MCF 10A (cell line): ENCODE measurements at regions not wholly inside any gene's neighbourhood (a gene's known extent, or its start where the extent isn't known, plus 50 kb on each side); places are given as distances from the start of the nearest gene placed in this dataset.
"Not testable (repeated sequence)": the region's sequence is repeated elsewhere in the genome, so short reads cannot be mapped to it uniquely, and the experiment has no call there.

ENCODE experiments used
- BruUV-seq: library from RNA; stranded (reverse); fragments of 400-500 nt; replicated peaks from 2 replicates; lab custom pipeline; 2021; lab: Mats Ljungman, UMichigan
- CTCF ChIA-PET: fragments of 300-600 bp; sonication (Branson Sonifier 250); formaldehyde crosslinking; extraction: SDS; loops from one replicate; lab custom pipeline; 2021; ENCODE audit warnings: antibody characterized with exemption, inconsistent platforms; lab: Yijun Ruan, JAX
- POLR2A ChIA-PET: fragments of 300-600, 350-650 bp; sonication (Branson Sonifier 250); formaldehyde crosslinking; extraction: SDS; loops from one replicate; lab custom pipeline; 2020; ENCODE audit warnings: antibody characterized with exemption, inconsistent platforms; lab: Yijun Ruan, JAX
- DNase-seq: peaks from one replicate; pipeline ENCODE4 v3.0.0-alpha.2; 2018; ENCODE audit not compliant: unreplicated experiment
- H3K27ac Mint-ChIP-seq: one replicate; pipeline ENCODE4 v1.8.0; 2022; ENCODE audit warnings: mild to moderate bottlenecking, low read depth, mixed read lengths; ENCODE audit not compliant: unreplicated experiment
- H3K27me3 Mint-ChIP-seq: one replicate; pipeline ENCODE4 v1.8.0; 2022; ENCODE audit warnings: mixed read lengths; ENCODE audit not compliant: insufficient read depth, unreplicated experiment
- H3K36me3 Mint-ChIP-seq: one replicate; pipeline ENCODE4 v1.8.0; 2022; ENCODE audit warnings: mild to moderate bottlenecking, moderate library complexity, mixed read lengths; ENCODE audit not compliant: insufficient read depth, unreplicated experiment
- H3K4me1 Mint-ChIP-seq: one replicate; pipeline ENCODE4 v1.8.0; 2022; ENCODE audit warnings: mixed read lengths; ENCODE audit not compliant: insufficient read depth, unreplicated experiment
- H3K4me3 Mint-ChIP-seq: one replicate; pipeline ENCODE4 v1.8.0; 2022; ENCODE audit warnings: mild to moderate bottlenecking, moderate library complexity, mixed read lengths; ENCODE audit not compliant: unreplicated experiment
- H3K9me3 Mint-ChIP-seq: one replicate; pipeline ENCODE4 v1.8.0; 2022; ENCODE audit warnings: mixed read lengths; ENCODE audit not compliant: unreplicated experiment
- intact Hi-C: fragments of 100-400 bp; cut with micrococcal nuclease; formaldehyde crosslinking; loops from 2 replicates; pipeline ENCODE4 v1.14.1; 2022
- TF ChIP-seq, protein P1 (sequence below): fragments of 200-600 bp; IDR thresholded peaks from one replicate; pipeline ENCODE4 v1.8.0; 2022; ENCODE audit warnings: antibody characterized with exemption, mild to moderate bottlenecking; ENCODE audit not compliant: unreplicated experiment

GRCh38 chr3:13186435-13186815 is 113.2 kb upstream of the IQSEC1 start:
- intact Hi-C loops = no loop called here
- CTCF ChIA-PET = no interaction called here
- Mint-ChIP-seq H3K4me1 (peaks cover 7% of the 10 kb centered on the region), H3K27me3 (no peaks in the 10 kb centered on the region), H3K9me3 (no peaks in the 10 kb centered on the region), H3K27ac (no peak overlapping the region), H3K4me3 (no peak overlapping the region), H3K36me3 (no peaks in the 10 kb centered on the region)
- POLR2A ChIA-PET = interaction anchor here (0.5 kb wide), 1 partner anchor 293 kb away, joined by 4 read pairs; the partner anchor contains the start of gene HDAC11
- no TSS peak for BruUV-seq
- DNase-seq = no peak
- TF ChIP-seq, protein P1, sequence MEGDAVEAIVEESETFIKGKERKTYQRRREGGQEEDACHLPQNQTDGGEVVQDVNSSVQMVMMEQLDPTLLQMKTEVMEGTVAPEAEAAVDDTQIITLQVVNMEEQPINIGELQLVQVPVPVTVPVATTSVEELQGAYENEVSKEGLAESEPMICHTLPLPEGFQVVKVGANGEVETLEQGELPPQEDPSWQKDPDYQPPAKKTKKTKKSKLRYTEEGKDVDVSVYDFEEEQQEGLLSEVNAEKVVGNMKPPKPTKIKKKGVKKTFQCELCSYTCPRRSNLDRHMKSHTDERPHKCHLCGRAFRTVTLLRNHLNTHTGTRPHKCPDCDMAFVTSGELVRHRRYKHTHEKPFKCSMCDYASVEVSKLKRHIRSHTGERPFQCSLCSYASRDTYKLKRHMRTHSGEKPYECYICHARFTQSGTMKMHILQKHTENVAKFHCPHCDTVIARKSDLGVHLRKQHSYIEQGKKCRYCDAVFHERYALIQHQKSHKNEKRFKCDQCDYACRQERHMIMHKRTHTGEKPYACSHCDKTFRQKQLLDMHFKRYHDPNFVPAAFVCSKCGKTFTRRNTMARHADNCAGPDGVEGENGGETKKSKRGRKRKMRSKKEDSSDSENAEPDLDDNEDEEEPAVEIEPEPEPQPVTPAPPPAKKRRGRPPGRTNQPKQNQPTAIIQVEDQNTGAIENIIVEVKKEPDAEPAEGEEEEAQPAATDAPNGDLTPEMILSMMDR = no peak

DNA sequence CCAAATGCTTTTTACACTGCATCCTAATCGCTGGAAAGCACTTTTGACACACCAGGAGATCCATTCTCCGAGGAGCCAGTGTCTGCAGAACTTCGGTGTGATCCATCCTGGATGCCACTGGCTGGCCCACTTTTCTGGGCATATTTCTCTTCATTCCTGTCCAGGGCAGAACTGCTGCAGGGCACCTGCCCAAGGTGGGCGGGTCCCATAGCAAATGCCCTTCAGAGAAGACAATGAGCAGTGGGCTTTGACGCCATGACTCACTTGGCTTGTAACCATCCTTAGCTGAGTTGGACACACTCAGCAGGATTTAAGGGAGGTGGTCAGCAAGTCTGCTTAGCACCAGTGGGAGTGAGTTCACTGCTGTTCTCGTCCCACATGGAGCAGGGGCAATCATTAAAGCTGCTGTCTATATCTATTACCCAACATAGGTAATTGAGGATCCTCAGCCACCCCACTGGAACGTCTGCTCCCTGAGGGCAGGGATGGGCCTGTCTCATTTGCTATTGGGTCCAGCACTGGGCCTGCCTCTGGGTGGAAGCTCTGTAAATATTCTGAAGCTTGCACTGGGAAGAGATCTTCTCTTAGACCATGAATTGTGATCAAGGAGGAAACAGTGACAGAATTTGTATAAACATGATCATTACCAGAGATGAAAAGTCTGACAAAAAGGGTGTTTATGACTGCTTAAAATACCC is 112.7 kb upstream of the IQSEC1 start:
- POLR2A ChIA-PET = interaction anchor here (0.5 to 0.6 kb wide), 2 partner anchors 294 to 1828 kb away, joined by 3 to 4 read pairs; partner anchors contain the start of gene HDAC11

DNA sequence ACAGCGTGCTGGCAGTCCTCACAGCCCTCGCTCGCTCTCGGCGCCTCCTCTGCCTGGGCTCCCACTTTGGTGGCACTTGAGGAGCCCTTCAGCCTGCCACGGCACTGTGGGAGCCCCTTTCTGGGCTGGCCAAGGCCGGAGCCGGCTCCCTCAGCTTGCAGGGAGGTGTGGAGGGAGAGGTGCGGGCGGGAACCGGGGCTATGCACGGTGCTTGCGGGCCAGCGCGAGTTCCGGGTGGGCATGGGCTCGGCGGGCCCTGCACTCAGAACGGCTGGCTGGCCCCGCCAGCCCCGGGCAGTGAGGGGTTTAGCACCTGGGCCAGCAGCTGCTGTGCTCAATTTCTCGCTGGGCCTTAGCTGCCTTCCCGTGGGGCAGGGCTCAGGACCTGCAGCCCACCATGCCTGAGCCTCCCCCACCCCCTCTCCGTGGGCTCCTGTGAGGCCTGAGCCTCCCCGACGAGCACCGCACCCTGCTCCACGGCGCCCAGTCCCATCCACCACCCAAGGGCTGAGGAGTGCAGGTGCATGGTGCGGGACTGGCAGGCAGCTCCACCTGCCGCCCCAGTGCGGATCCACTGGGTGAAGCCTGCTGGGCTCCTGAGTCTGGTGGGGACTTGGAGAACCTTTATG is 106.5 kb upstream of the IQSEC1 start:
- H3K27ac Mint-ChIP-seq, intact Hi-C loops, POLR2A ChIA-PET, H3K4me1 Mint-ChIP-seq, H3K36me3 Mint-ChIP-seq, DNase-seq, CTCF ChIA-PET, BruUV-seq, H3K4me3 Mint-ChIP-seq: not testable (repeated sequence)
- Mint-ChIP-seq H3K27me3 (peaks cover 14% of the 10 kb centered on the region), H3K9me3 (peaks cover 23% of the 10 kb centered on the region)

More for the DNA sequence above, 112.7 kb upstream of the IQSEC1 start:
- TF ChIP-seq, protein P1 = no peak
- Mint-ChIP-seq H3K4me1 (peaks cover 7% of the 10 kb centered on the region), H3K27me3 (no peaks in the 10 kb centered on the region), H3K27ac (no peak overlapping the region), H3K9me3 (no peaks in the 10 kb centered on the region), H3K36me3 (no peaks in the 10 kb centered on the region), H3K4me3 (no peak overlapping the region)
- CTCF ChIA-PET = interaction anchor here (0.7 to 1.0 kb wide), 2 partner anchors 70 to 102 kb away, joined by 3 read pairs; no protein-coding TSS in a partner anchor
- intact Hi-C loops = no loop called here
- DNase-seq = no peak
- BruUV-seq = no TSS peak

DNA sequence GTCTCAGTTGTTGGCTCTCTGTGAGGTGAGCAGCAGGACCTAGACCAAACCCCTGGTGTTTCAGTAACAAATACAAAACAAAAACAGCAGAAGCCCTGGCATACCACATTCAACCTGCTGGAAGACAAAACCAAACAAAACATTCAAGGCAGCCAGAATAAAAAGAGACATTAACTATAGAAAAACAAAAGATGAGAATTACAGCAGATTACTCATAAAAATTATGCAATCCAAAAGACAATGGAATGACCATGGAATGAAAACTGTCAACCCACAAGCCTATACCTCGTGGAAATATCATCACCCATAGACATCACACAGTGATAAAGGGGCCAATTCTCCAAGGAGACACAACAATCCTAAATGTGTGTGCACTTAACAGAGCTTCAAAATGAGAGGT is 106.0 kb upstream of the IQSEC1 start:
- ChIA-PET POLR2A (no interaction called here), CTCF (no interaction called here)
- no peaks in the 10 kb centered on the region for H3K36me3 Mint-ChIP-seq
- no TSS peak for BruUV-seq
- H3K27me3 Mint-ChIP-seq = peaks cover 14% of the 10 kb centered on the region
- DNase-seq = no peak
- H3K27ac Mint-ChIP-seq = no peak overlapping the region
- intact Hi-C loops = no loop called here
- peaks cover 23% of the 10 kb centered on the region for H3K9me3 Mint-ChIP-seq
- no peak overlapping the region for H3K4me3 Mint-ChIP-seq
- H3K4me1 Mint-ChIP-seq = no peaks in the 10 kb centered on the region
- TF ChIP-seq, protein P1 = no peak
